ENCODE measurements at regions not wholly inside any gene's neighbourhood (a gene's known extent, or its start where the extent isn't known, plus 50 kb on each side); places are given as distances from the start of the nearest gene placed in this dataset.

GRCh38 chr7:9978106-9979064 is 995.3 kb upstream of the PHF14 start:
- DNase-seq (ENCODE audit: low read depth, low spot score) = no peak

- no peak for DNase-seq (ENCODE audit: low read depth, low spot score)
These were observed 991.8 kb upstream of the PHF14 start for GRCh38 chr7:9981742-9982349.

GRCh38 chr7:9983048-9983447 is 990.6 kb upstream of the PHF14 start:
- no peak for DNase-seq (ENCODE audit: low read depth, low spot score)

- DNase-seq (ENCODE audit: low read depth, low spot score) = no peak
These were observed 958.0 kb upstream of the PHF14 start for GRCh38 chr7:10015687-10016086.

GRCh38 chr7:10022480-10022879 is 951.2 kb upstream of the PHF14 start:
- DNase-seq (ENCODE audit: low read depth, low spot score) = no peak

- DNase-seq (ENCODE audit: low read depth, low spot score) = peak; percentile 75
These were observed 950.7 kb upstream of the PHF14 start for GRCh38 chr7:10022957-10023356.

GRCh38 chr7:10034843-10035556 is 938.7 kb upstream of the PHF14 start:
- no peak for DNase-seq (ENCODE audit: low read depth, low spot score)

- no peak for DNase-seq (ENCODE audit: low read depth, low spot score)
These were observed 937.0 kb upstream of the PHF14 start for GRCh38 chr7:10036693-10037092.

- DNase-seq (ENCODE audit: low read depth, low spot score) = no peak
These were observed 935.3 kb upstream of the PHF14 start for GRCh38 chr7:10038351-10038750.

- no peak for DNase-seq (ENCODE audit: low read depth, low spot score)
These were observed 933.0 kb upstream of the PHF14 start for GRCh38 chr7:10040674-10041073.

GRCh38 chr7:10070899-10071298 is 902.8 kb upstream of the PHF14 start:
- no peak for DNase-seq (ENCODE audit: low read depth, low spot score)

- peak; percentile 37 for DNase-seq (ENCODE audit: low read depth, low spot score)
These were observed 897.8 kb upstream of the PHF14 start for GRCh38 chr7:10075866-10076265.

GRCh38 chr7:10076660-10077300 is 896.9 kb upstream of the PHF14 start:
- DNase-seq (ENCODE audit: low read depth, low spot score) = peak; percentile 61

- no peak for DNase-seq (ENCODE audit: low read depth, low spot score)
These were observed 894.1 kb upstream of the PHF14 start for GRCh38 chr7:10079572-10079971.

GRCh38 chr7:10082896-10083295 is 890.8 kb upstream of the PHF14 start:
- DNase-seq (ENCODE audit: low read depth, low spot score) = no peak

GRCh38 chr7:10083766-10084165 is 889.9 kb upstream of the PHF14 start:
- no peak for DNase-seq (ENCODE audit: low read depth, low spot score)

- DNase-seq (ENCODE audit: low read depth, low spot score) = no peak
These were observed 888.4 kb upstream of the PHF14 start for GRCh38 chr7:10085231-10085630.

- no peak for DNase-seq (ENCODE audit: low read depth, low spot score)
These were observed 873.1 kb upstream of the PHF14 start for GRCh38 chr7:10100572-10100971.

- DNase-seq (ENCODE audit: low read depth, low spot score) = no peak
These were observed 872.3 kb upstream of the PHF14 start for GRCh38 chr7:10101351-10101750.

GRCh38 chr7:10104292-10104691 is 869.4 kb upstream of the PHF14 start:
- DNase-seq (ENCODE audit: low read depth, low spot score) = no peak

GRCh38 chr7:10106609-10107008 is 867.1 kb upstream of the PHF14 start:
- no peak for DNase-seq (ENCODE audit: low read depth, low spot score)

- DNase-seq (ENCODE audit: low read depth, low spot score) = no peak
These were observed 857.2 kb upstream of the PHF14 start for GRCh38 chr7:10116511-10116910.
